Iris pigment epithelial cell (primary cell): ENCODE measurements at regions not wholly inside any gene's neighbourhood (a gene's known extent, or its start where the extent isn't known, plus 50 kb on each side); places are given as distances from the start of the nearest gene placed in this dataset.
"Not testable (repeated sequence)": the region's sequence is repeated elsewhere in the genome, so short reads cannot be mapped to it uniquely, and the experiment has no call there.

Experiments used
- DNase-seq: peaks from one replicate; pipeline ENCODE4 v3.0.0-alpha.2; 2011; ENCODE audit warnings: low read depth

- DNase-seq = no peak
These were observed 132.7 kb upstream of the SLITRK5 start for GRCh38 chr13:87538366-87539052.

- DNase-seq = no peak
These were observed 118.0 kb upstream of the SLITRK5 start for GRCh38 chr13:87553142-87553541.

GRCh38 chr13:87554045-87554444 is 117.1 kb upstream of the SLITRK5 start:
- no peak for DNase-seq

- no peak for DNase-seq
These were observed 113.4 kb upstream of the SLITRK5 start for GRCh38 chr13:87557788-87558187.

GRCh38 chr13:87561580-87561979 is 109.6 kb upstream of the SLITRK5 start:
- not testable (repeated sequence) for DNase-seq

GRCh38 chr13:87570669-87571068 is 100.5 kb upstream of the SLITRK5 start:
- no peak for DNase-seq

- no peak for DNase-seq
These were observed 88.8 kb upstream of the SLITRK5 start for GRCh38 chr13:87582399-87582798.

GRCh38 chr13:87590518-87590917 is 80.7 kb upstream of the SLITRK5 start:
- no peak for DNase-seq

GRCh38 chr13:87604437-87604836 is 66.7 kb upstream of the SLITRK5 start:
- not testable (repeated sequence) for DNase-seq

- no peak for DNase-seq
These were observed 63.9 kb upstream of the SLITRK5 start for GRCh38 chr13:87607266-87607665.

GRCh38 chr13:87614276-87614675 is 56.9 kb upstream of the SLITRK5 start:
- no peak for DNase-seq
